HG02759 (cell line): ENCODE measurements at regions not wholly inside any gene's neighbourhood (a gene's known extent, or its start where the extent isn't known, plus 50 kb on each side); places are given as distances from the start of the nearest gene placed in this dataset.
A peak's percentile ranks its signal among the peaks of the same experiment; 100 is the strongest.

Experiments used
- ATAC-seq: cut with Tn5 transposase; IDR thresholded peaks from one replicate; pipeline ENCODE4 v1.9.1; 2021; ENCODE audit warnings: mild to moderate bottlenecking, moderate library complexity; ENCODE audit not compliant: unreplicated experiment

- ATAC-seq: no peak
Observed at GRCh38 chr15:35911052-35911777, 365.2 kb upstream of the DPH6 start.

GRCh38 chr15:35912196-35912595 is 366.2 kb upstream of the DPH6 start:
- no peak for ATAC-seq

GRCh38 chr15:35914573-35914972 is 368.6 kb upstream of the DPH6 start:
- ATAC-seq: no peak

DNA sequence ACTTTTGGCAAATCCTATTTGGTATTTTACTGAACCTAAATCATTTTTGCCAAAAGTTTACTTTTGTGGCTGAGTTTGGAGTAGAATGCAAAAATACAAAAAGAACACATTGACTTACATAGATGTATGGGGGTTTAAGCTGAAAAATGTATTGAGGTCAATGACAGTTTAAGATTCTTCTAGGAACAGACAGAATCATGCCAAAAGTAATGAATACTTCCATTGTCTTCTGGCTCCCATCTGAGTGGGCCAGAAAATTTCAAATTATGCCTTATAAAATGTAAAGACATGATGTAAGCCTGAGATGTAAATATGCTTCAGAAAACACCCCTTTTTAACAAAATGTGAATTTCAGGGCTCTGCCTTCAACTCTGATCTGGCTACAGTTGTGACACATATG is 375.1 kb upstream of the DPH6 start:
- no peak for ATAC-seq

GRCh38 chr15:35925275-35926006 is 379.5 kb upstream of the DPH6 start:
- no peak for ATAC-seq

GRCh38 chr15:35926007-35926380 is 380.0 kb upstream of the DPH6 start:
- ATAC-seq: no peak

DNA sequence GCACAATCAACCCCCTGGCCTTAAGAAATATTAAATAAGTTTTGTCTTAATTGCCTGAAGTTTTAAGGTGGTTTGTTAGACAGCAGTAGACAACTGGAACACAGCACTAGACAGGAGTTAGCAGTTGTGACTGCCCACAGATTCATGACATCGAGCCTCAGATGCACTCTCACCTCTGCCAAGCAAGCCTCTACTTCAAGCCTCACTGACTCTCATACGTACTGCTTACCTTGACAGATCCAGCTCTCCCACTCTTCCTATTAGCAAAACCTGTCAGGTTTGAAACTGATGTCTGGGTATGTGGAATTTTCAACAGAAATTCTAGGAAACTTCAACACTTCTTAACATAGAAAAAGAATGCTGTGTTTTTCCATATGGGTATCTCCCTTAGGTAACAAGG is 382.9 kb upstream of the DPH6 start:
- no peak for ATAC-seq

DNA sequence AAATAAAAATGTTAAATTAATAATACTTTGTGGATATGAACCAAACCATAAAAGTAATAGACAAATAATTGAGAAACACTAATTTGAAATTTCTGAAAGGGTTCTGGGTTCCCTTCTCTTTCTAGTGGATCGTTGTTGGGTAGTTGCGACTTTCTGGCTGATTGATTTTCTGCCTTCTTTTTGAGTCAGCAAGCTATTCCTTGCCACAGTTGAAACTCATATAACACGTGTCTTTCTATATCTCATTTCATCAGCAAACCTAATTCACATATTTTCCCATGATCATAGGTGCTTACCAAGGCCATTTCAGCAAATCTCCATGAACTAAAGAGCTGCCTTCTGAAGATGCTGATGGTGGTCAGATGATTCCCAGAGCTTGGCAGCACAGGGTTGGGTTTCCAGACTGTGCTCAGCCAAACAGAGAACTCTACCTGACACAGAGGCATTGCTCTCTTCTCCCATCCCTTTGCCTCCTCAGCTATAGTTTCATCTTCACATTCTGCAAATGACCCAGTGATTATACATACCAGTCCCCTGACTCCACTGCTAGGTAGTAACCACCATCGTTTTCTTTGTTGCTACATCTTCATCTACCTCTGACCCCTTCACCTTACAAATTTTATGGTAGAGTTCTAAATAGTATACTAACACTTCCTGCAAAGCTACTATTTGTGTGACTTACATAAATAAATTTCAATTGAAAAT is 383.9 kb upstream of the DPH6 start:
- peak; percentile 55 for ATAC-seq

- ATAC-seq: no peak
Observed at GRCh38 chr15:35931799-35932341, 385.9 kb upstream of the DPH6 start.

- no peak for ATAC-seq
Observed at GRCh38 chr15:35932531-35932930, 386.6 kb upstream of the DPH6 start.

DNA sequence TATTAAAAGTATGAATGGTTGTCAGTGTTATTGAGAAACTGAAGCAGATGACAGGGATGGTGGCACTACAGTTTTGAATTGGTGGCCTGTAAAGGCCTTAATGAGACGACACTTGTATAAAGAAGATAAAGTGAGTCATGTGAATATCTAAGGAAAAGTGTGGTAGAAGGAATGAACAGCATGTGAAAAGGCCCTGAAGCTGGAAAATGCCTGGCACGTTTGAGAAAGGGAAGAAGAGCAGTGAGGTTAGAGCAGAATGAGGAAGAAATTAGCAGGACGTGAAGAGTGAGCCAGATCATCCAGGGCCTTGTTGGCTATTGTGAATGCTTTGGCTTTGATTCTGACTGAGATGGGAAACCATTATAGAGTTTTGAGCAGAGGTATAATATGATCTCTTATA is 387.6 kb upstream of the DPH6 start:
- ATAC-seq: no peak

- no peak for ATAC-seq
Observed at GRCh38 chr15:35934383-35935049, 388.6 kb upstream of the DPH6 start.

- no peak for ATAC-seq
Observed at GRCh38 chr15:35936284-35936683, 390.3 kb upstream of the DPH6 start.

- ATAC-seq: no peak
Observed at GRCh38 chr15:35937380-35937779, 391.4 kb upstream of the DPH6 start.

DNA sequence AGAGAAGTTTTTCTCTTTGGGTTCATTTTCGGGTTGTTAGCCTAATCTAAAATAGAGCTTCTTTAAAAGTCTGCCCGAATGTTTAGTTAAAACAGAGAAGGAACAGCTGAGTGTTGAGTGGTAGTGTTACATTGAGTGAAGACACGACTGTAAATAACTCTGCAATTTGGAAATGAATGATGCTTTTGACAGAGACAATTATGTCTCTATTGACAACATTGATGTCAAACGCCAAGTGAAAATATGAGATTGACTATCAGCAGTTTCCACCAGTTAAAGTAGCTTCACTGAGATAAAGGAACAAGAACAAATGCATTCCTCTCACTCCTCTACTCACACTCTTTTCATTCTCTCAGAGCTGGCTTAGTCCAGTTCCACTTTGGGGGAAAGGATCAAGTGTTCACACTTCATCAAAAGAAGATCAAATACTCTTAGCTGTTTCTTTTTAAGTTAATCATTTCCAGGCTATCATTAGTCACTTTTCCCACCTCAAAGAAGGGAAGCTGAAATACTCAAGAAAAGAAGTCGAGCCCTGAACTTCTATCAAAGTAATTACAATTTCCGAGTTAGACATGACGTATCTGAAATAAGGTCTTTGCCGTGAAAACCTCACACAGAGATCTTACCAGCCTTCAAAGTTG is 399.1 kb upstream of the DPH6 start:
- no peak for ATAC-seq

DNA sequence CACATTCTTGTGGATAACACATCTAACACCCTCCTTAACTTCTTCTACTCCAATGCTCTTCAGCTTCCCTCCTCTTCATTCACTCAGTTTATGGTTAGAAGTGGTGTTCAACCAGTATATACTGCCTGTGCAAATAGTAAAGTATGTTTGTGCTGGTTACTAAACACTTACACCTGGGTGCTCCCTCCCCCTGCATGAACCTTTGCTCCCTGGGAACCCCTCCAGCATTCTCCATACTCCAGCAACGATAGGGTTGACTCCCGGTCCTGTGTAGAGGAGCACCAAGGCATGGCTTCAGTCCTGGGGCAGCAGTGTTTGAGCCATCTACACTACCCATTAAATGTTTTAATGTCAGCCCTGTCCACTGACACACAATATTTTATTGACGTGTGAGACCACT is 407.5 kb upstream of the DPH6 start:
- no peak for ATAC-seq

DNA sequence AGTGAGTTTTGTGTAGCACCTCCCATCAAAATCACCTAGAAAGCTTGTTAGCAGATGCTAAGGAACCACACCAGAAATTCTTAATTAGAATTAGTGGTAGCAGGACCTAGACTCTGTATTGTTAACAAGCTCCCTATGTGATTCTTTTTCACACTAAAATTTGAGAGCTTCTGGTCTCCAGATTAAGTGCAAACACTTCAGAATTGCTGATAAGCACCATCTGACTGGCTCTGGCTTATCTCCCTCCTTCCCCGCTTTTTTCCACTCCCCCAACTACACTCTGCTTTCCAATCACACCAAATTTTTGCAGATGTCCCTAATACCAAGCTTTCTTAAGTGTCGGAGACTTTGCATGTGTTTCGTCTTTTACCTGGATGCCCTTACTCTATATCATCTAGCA is 410.1 kb upstream of the DPH6 start:
- no peak for ATAC-seq

GRCh38 chr15:35958021-35958420 is 412.1 kb upstream of the DPH6 start:
- no peak for ATAC-seq

DNA sequence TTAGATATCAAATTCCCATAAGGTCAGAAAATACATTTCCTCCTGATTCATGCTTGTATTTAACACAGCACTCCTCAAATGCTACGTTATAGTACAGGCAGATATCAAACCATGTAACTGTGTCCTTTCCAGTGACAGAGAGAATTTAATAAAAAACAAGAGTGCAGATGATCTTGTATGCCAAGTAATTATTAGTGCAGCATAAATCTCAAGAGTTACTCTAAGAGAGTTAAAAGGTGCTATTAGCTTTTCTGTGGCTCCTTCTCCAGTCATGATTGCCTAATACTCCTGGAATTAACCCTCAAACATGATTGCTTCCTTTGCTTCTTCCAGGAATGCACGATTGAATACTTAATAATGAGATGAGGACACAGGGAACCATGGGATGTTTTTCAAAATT is 413.0 kb upstream of the DPH6 start:
- no peak for ATAC-seq

- ATAC-seq: no peak
Observed at GRCh38 chr15:35963326-35963725, 417.4 kb upstream of the DPH6 start.

DNA sequence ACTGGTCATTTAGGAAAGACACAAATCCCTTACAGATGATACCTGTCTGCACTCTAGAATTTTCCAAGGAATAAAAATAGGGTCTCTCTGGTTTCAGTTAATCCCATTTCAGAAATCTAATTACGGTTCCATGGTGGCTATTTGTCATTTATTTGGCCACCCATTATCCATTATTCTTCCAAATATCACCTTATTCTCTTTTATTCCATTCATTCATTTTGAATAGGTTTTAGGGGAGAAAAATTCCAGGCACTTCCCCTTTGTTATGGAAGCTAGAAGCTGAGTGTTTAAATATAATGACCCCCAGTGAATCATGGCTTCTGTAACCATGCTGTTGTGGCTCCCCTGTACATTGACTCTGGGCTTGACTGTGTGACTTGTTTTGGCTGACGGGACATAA is 420.8 kb upstream of the DPH6 start:
- ATAC-seq: no peak
